HCT116 (cell line): ENCODE measurements at regions not wholly inside any gene's neighbourhood (a gene's known extent, or its start where the extent isn't known, plus 50 kb on each side); places are given as distances from the start of the nearest gene placed in this dataset.

ENCODE experiments used
- ATAC-seq: fragments of 200-7000 bp; cut with Tn5 transposase; 2 replicates; pipeline ENCODE4 v1.9.1; 2020; ENCODE audit warnings: mild to moderate bottlenecking, moderate library complexity
- BruUV-seq: library from RNA; stranded (reverse); fragments of 400-500 nt; replicated peaks from 2 replicates; lab custom pipeline; 2021; lab: Mats Ljungman, UMichigan
- CTCF ChIA-PET: fragments of 300-600 bp; sonication (Branson Sonifier 250); formaldehyde crosslinking; loops from one replicate; lab custom pipeline; 2021; ENCODE audit warnings: antibody characterized with exemption; lab: Charles Lee
- POLR2A ChIA-PET: fragments of 300-600, 350-600 bp; sonication (Branson Sonifier 250); formaldehyde crosslinking; loops from one replicate; lab custom pipeline; 2021; ENCODE audit warnings: antibody characterized with exemption; lab: Charles Lee
- RAD21 ChIA-PET, 2 experiments: fragments of 300-600 bp; sonication (Branson Sonifier 250); formaldehyde crosslinking; loops; one replicate each; lab custom pipeline; 2023; ENCODE audit warnings: low total read pairs in 2 of 2; ENCODE audit not compliant: uncharacterized antibody in 2 of 2, unreplicated experiment in 2 of 2, low non-redundant PET in 1 of 2; lab: Charles Lee
- DNase-seq: peaks from one replicate; pipeline ENCODE4 v3.0.0-alpha.2; 2010; ENCODE audit warnings: low read depth, low spot score
- H2AFZ ChIP-seq: fragments of 200-600 bp; shearing (Covaris generic), sonication (generic); 2 replicates; pipeline ENCODE4 v1.6.1; 2017; ENCODE audit warnings: low read depth, mixed run types, mixed read lengths, antibody characterized with exemption, low read length; ENCODE audit not compliant: poor library complexity, severe bottlenecking
- H3K27ac ChIP-seq: 2 replicates; pipeline ENCODE4 v1.5.1; 2012; ENCODE audit warnings: low read depth, low read length
- H3K27me3 ChIP-seq: fragments of 200-600 bp; sonication (generic); 2 replicates; pipeline ENCODE4 v1.6.1; 2016; ENCODE audit warnings: mixed run types, low read length, mixed read lengths; ENCODE audit not compliant: insufficient read depth
- H3K36me3 ChIP-seq, 2 experiments: fragments of 200-500 bp in 1 of 2; fragments of 200-600 bp in 1 of 2; sonication (Bioruptor generic) in 1 of 2; sonication (generic) in 1 of 2; 2 replicates each; pipeline versions ENCODE4 v1.5.1 to v1.6.1; 2014 to 2016; ENCODE audit warnings: low read length in 2 of 2, inconsistent platforms in 1 of 2, mixed read lengths in 1 of 2, mixed run types in 1 of 2; ENCODE audit not compliant: insufficient read depth in 2 of 2, control insufficient read depth in 1 of 2
- H3K4me1 ChIP-seq, 2 experiments: fragments of 200-600 bp in 1 of 2; sonication (generic) in 1 of 2; 2 replicates each; pipeline versions ENCODE4 v1.5.1 to v1.6.1; 2012 to 2017; ENCODE audit warnings: low read length in 2 of 2, inconsistent platforms in 1 of 2, mild to moderate bottlenecking in 1 of 2, mixed read lengths in 1 of 2, mixed run types in 1 of 2, moderate library complexity in 1 of 2; ENCODE audit not compliant: insufficient read depth in 2 of 2, control insufficient read depth in 1 of 2
- H3K4me2 ChIP-seq: fragments of 200-600 bp; sonication (generic); 2 replicates; pipeline ENCODE4 v1.6.1; 2017; ENCODE audit warnings: mixed run types, low read length, mixed read lengths
- H3K4me3 ChIP-seq, 2 experiments: fragments of 200-600 bp in 1 of 2; sonication (generic) in 1 of 2; replicated peaks in 1 of 2; 2 replicates each; pipeline ENCODE4 v1.5.1; 2011 to 2016; ENCODE audit warnings: low read length in 2 of 2, control low read depth in 1 of 2, low read depth in 1 of 2, mild to moderate bottlenecking in 1 of 2, mixed read lengths in 1 of 2, mixed run types in 1 of 2
- H3K79me2 ChIP-seq: fragments of 200-600 bp; sonication (generic); 2 replicates; pipeline ENCODE4 v1.6.1; 2017; ENCODE audit warnings: mild to moderate bottlenecking, mixed run types, low read length, moderate library complexity, mixed read lengths; ENCODE audit not compliant: insufficient read depth
- H3K9ac ChIP-seq: fragments of 200-600 bp; sonication (generic); 2 replicates; pipeline ENCODE4 v1.6.1; 2016; ENCODE audit warnings: low read length, mixed read lengths
- H3K9me2 ChIP-seq: fragments of 200-600 bp; sonication (generic), shearing (Covaris generic); 2 replicates; pipeline ENCODE4 v1.6.1; 2017; ENCODE audit warnings: mixed run types, mild to moderate bottlenecking, moderate library complexity; ENCODE audit not compliant: insufficient read depth
- H3K9me3 ChIP-seq, 2 experiments: fragments of 200-500 bp in 1 of 2; fragments of 200-600 bp in 1 of 2; sonication (Bioruptor generic) in 1 of 2; sonication (generic) in 1 of 2; 2 replicates each; pipeline ENCODE4 v1.6.1; 2014 to 2017; ENCODE audit warnings: low read length in 2 of 2, mixed read lengths in 2 of 2, inconsistent platforms in 1 of 2, low read depth in 1 of 2, mild to moderate bottlenecking in 1 of 2, mixed run types in 1 of 2, moderate library complexity in 1 of 2; ENCODE audit not compliant: control insufficient read depth in 1 of 2, insufficient read depth in 1 of 2
- H4K20me1 ChIP-seq: fragments of 200-600 bp; sonication (generic), shearing (Covaris generic); 2 replicates; pipeline ENCODE4 v1.6.1; 2017; ENCODE audit warnings: mixed run types, mild to moderate bottlenecking, moderate library complexity; ENCODE audit not compliant: insufficient read depth
- CBX3 ChIP-seq: IDR thresholded peaks from 2 replicates; pipeline ENCODE4 v1.6.1; 2012; ENCODE audit warnings: low read depth
- EGR1 ChIP-seq: IDR thresholded peaks from 2 replicates; pipeline ENCODE4 v1.6.1; 2012; ENCODE audit warnings: low read depth
- ELF1 ChIP-seq: IDR thresholded peaks from 2 replicates; pipeline ENCODE4 v1.6.1; 2012; ENCODE audit warnings: low read depth, borderline replicate concordance
- FOSL1 ChIP-seq: IDR thresholded peaks from 2 replicates; pipeline ENCODE4 v1.6.1; 2012; ENCODE audit warnings: low read depth
- POLR2A ChIP-seq: IDR thresholded peaks from 2 replicates; pipeline ENCODE4 v1.7.0; 2011; ENCODE audit warnings: borderline replicate concordance; ENCODE audit not compliant: insufficient read depth, insufficient read length; ENCODE audit errors: extremely low read depth
- POLR2AphosphoS5 ChIP-seq: IDR thresholded peaks from 2 replicates; pipeline ENCODE4 v1.6.1; 2011; ENCODE audit warnings: mild to moderate bottlenecking, low read depth, low read length, moderate library complexity
- RAD21 ChIP-seq: IDR thresholded peaks from 2 replicates; pipeline ENCODE4 v1.6.1; 2012; ENCODE audit warnings: low read depth, mild to moderate bottlenecking
- SIN3A ChIP-seq: IDR thresholded peaks from 2 replicates; pipeline ENCODE4 v1.6.1; 2012; ENCODE audit warnings: low read depth
- SP1 ChIP-seq: IDR thresholded peaks from 2 replicates; pipeline ENCODE4 v1.6.1; 2012; ENCODE audit warnings: low read depth
- TCF7L2 ChIP-seq: IDR thresholded peaks from 2 replicates; pipeline ENCODE4 v1.7.0; 2011; ENCODE audit warnings: borderline replicate concordance, inconsistent platforms; ENCODE audit not compliant: insufficient read depth, insufficient read length; ENCODE audit errors: extremely low read depth
- YY1 ChIP-seq: IDR thresholded peaks from 2 replicates; pipeline ENCODE4 v1.6.1; 2011; ENCODE audit warnings: low read length, low read depth, moderate library complexity, mild to moderate bottlenecking; ENCODE audit not compliant: insufficient replicate concordance; ENCODE audit errors: extremely low read depth
- ZNF274 ChIP-seq: fragments of 200-500 bp; sonication (Bioruptor generic); IDR thresholded peaks from 2 replicates; pipeline ENCODE4 v1.6.1; 2014; ENCODE audit warnings: mild to moderate bottlenecking, low read depth, low read length, inconsistent platforms
- intact Hi-C: fragments of 100-400 bp; cut with micrococcal nuclease; formaldehyde crosslinking; loops from 2 replicates; pipeline ENCODE4 v1.10.0; 2022
- TF ChIP-seq, protein P1 (sequence below): IDR thresholded peaks from 2 replicates; pipeline ENCODE4 v1.6.1; 2012
- TF ChIP-seq, protein P2 (sequence below): IDR thresholded peaks from 2 replicates; pipeline ENCODE4 v1.6.1; 2012
- TF ChIP-seq, protein P3 (sequence below): IDR thresholded peaks from 2 replicates; pipeline ENCODE4 v1.6.1; 2012; ENCODE audit warnings: low read depth
- TF ChIP-seq, protein P4 (sequence below): IDR thresholded peaks from 2 replicates; pipeline ENCODE4 v1.6.1; 2011; ENCODE audit warnings: mild to moderate bottlenecking, low read length, moderate library complexity; ENCODE audit not compliant: insufficient replicate concordance; ENCODE audit errors: extremely low read depth
- TF ChIP-seq, protein P5 (sequence below), 3 experiments: fragments of 200-600 bp in 1 of 3; sonication (generic) in 1 of 3; IDR thresholded peaks in 2 of 3; conservative IDR thresholded peaks in 1 of 3; 2 replicates each; pipeline ENCODE4 v1.5.1; 2012 to 2017; ENCODE audit warnings: low read depth in 2 of 3, low read length in 2 of 3, antibody characterized with exemption in 1 of 3, borderline replicate concordance in 1 of 3, control low read depth in 1 of 3, mild to moderate bottlenecking in 1 of 3, mixed read lengths in 1 of 3, mixed run types in 1 of 3, moderate library complexity in 1 of 3; ENCODE audit not compliant: insufficient read depth in 1 of 3

DNA sequence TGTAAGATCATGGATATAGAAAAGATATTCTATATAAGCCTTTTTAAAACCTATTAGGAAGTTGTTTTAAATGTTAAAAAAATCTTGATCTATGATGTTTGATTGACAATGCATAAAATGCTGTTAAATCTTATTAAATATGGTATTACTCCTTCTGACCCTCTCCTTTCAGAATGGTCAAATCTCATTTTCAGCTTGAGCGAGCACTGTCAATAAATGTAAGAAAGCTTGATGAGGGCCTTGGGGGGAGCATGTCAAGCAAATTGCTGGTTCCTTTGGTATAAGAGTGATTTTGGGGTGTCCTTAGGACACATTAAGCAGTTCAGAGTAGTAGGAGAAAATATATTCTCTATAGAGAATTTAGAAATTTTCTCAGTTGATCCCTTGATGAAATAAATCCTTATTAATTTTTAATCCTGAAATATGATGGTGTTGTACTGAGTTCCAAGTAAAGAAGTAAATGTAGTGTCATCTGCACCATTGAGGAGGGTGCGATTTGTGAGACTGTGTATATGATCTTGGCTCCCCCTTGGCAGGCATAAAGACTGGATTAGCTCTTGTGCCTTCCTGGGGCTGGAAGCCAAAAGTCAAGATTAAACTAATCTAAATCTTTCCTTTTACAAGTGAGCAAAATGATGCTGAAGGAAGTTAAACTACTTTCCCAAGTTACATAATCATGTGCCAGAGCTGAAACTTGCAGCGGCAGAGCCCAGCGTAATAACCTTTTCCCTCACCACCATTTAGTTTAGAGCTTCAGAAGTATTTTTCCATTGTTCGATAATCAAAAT lies 82.6 kb upstream of the ANK2 start:
- TF ChIP-seq POLR2A: no peak
- TF ChIP-seq, protein P1, sequence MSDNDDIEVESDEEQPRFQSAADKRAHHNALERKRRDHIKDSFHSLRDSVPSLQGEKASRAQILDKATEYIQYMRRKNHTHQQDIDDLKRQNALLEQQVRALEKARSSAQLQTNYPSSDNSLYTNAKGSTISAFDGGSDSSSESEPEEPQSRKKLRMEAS: no peak
- TF ChIP-seq, protein P2, sequence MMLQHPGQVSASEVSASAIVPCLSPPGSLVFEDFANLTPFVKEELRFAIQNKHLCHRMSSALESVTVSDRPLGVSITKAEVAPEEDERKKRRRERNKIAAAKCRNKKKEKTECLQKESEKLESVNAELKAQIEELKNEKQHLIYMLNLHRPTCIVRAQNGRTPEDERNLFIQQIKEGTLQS: no peak
- TF ChIP-seq, protein P3, sequence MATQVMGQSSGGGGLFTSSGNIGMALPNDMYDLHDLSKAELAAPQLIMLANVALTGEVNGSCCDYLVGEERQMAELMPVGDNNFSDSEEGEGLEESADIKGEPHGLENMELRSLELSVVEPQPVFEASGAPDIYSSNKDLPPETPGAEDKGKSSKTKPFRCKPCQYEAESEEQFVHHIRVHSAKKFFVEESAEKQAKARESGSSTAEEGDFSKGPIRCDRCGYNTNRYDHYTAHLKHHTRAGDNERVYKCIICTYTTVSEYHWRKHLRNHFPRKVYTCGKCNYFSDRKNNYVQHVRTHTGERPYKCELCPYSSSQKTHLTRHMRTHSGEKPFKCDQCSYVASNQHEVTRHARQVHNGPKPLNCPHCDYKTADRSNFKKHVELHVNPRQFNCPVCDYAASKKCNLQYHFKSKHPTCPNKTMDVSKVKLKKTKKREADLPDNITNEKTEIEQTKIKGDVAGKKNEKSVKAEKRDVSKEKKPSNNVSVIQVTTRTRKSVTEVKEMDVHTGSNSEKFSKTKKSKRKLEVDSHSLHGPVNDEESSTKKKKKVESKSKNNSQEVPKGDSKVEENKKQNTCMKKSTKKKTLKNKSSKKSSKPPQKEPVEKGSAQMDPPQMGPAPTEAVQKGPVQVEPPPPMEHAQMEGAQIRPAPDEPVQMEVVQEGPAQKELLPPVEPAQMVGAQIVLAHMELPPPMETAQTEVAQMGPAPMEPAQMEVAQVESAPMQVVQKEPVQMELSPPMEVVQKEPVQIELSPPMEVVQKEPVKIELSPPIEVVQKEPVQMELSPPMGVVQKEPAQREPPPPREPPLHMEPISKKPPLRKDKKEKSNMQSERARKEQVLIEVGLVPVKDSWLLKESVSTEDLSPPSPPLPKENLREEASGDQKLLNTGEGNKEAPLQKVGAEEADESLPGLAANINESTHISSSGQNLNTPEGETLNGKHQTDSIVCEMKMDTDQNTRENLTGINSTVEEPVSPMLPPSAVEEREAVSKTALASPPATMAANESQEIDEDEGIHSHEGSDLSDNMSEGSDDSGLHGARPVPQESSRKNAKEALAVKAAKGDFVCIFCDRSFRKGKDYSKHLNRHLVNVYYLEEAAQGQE: no peak
- no peak for TF ChIP-seq TCF7L2
- no peak for TF ChIP-seq YY1
- TF ChIP-seq, protein P4, sequence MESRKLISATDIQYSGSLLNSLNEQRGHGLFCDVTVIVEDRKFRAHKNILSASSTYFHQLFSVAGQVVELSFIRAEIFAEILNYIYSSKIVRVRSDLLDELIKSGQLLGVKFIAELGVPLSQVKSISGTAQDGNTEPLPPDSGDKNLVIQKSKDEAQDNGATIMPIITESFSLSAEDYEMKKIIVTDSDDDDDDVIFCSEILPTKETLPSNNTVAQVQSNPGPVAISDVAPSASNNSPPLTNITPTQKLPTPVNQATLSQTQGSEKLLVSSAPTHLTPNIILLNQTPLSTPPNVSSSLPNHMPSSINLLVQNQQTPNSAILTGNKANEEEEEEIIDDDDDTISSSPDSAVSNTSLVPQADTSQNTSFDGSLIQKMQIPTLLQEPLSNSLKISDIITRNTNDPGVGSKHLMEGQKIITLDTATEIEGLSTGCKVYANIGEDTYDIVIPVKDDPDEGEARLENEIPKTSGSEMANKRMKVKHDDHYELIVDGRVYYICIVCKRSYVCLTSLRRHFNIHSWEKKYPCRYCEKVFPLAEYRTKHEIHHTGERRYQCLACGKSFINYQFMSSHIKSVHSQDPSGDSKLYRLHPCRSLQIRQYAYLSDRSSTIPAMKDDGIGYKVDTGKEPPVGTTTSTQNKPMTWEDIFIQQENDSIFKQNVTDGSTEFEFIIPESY: no peak
- TF ChIP-seq, protein P5, sequence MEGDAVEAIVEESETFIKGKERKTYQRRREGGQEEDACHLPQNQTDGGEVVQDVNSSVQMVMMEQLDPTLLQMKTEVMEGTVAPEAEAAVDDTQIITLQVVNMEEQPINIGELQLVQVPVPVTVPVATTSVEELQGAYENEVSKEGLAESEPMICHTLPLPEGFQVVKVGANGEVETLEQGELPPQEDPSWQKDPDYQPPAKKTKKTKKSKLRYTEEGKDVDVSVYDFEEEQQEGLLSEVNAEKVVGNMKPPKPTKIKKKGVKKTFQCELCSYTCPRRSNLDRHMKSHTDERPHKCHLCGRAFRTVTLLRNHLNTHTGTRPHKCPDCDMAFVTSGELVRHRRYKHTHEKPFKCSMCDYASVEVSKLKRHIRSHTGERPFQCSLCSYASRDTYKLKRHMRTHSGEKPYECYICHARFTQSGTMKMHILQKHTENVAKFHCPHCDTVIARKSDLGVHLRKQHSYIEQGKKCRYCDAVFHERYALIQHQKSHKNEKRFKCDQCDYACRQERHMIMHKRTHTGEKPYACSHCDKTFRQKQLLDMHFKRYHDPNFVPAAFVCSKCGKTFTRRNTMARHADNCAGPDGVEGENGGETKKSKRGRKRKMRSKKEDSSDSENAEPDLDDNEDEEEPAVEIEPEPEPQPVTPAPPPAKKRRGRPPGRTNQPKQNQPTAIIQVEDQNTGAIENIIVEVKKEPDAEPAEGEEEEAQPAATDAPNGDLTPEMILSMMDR (IDR thresholded peaks at IDR 0.05 in 2 of 3, conservative IDR thresholded peaks at IDR 0.05 in 1 of 3; ENCODE audit: borderline replicate concordance in 1 of 3, insufficient read depth in 1 of 3, low read depth in 2 of 3, low read length in 2 of 3): no peak
- no peak for TF ChIP-seq POLR2AphosphoS5
- no peak for TF ChIP-seq SIN3A
- TF ChIP-seq SP1: no peak
- no peak for TF ChIP-seq RAD21
- no peak for TF ChIP-seq EGR1
- TF ChIP-seq FOSL1: no peak
- no peak for TF ChIP-seq ZNF274
- TF ChIP-seq ELF1: no peak
- TF ChIP-seq CBX3: no peak
- TF ChIP-seq, all 23 proteins: peak for 0
- Histone ChIP-seq H3K4me1 (no peaks in the 10 kb centered on the region), H3K9me2 (no peaks in the 10 kb centered on the region), H3K36me3 (no peaks in the 10 kb centered on the region), H3K4me2 (no peak overlapping the region), H3K79me2 (no peaks in the 10 kb centered on the region), H3K9me3 (no peaks in the 10 kb centered on the region), H4K20me1 (no peaks in the 10 kb centered on the region), H3K27ac (no peak overlapping the region), H3K4me3 (no peak overlapping the region), H2AFZ (no peak overlapping the region), H3K27me3 (no peaks in the 10 kb centered on the region), H3K9ac (no peak overlapping the region)
- RAD21 ChIA-PET: no interaction called here
- no peak for DNase-seq
- intact Hi-C loops: no loop called here
- CTCF ChIA-PET: interaction anchor here (0.8 kb wide), 1 partner anchor 15 kb away, joined by 3 read pairs; no protein-coding TSS in a partner anchor
- POLR2A ChIA-PET: no interaction called here
- no TSS peak for BruUV-seq
- ATAC-seq: no peak
